NB4 (cell line): ENCODE measurements at regions not wholly inside any gene's neighbourhood (a gene's known extent, or its start where the extent isn't known, plus 50 kb on each side); places are given as distances from the start of the nearest gene placed in this dataset.

Source experiments
- POLR2A ChIP-seq: IDR thresholded peaks from 2 replicates; pipeline ENCODE4 v1.6.1; 2011; ENCODE audit warnings: mild to moderate bottlenecking; ENCODE audit not compliant: insufficient read length; ENCODE audit errors: extremely low read depth
- TF ChIP-seq, protein P1 (sequence below): IDR thresholded peaks from one replicate; pipeline ENCODE4 v1.5.1; 2012; ENCODE audit warnings: low read depth, low read length

DNA sequence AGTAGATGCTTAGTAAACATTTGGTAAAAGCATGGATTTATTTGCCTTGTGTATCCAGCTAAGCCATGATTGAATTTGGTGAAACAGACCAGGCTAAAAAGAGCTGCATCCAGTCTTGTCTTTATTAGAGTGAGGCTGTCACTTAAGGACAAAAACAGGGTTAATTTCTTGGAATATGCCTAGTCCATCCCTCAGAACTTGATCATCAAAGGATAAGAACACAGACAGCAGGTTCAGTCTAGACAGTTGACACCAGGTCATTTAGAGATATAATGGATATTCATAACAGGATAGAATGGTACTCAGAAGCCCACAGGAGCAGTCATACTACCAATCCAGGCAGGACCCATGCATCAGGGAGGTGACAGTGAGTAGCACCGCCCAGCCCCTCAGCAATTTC lies 434.9 kb upstream of the ST6GAL2 start:
- TF ChIP-seq, protein P1, sequence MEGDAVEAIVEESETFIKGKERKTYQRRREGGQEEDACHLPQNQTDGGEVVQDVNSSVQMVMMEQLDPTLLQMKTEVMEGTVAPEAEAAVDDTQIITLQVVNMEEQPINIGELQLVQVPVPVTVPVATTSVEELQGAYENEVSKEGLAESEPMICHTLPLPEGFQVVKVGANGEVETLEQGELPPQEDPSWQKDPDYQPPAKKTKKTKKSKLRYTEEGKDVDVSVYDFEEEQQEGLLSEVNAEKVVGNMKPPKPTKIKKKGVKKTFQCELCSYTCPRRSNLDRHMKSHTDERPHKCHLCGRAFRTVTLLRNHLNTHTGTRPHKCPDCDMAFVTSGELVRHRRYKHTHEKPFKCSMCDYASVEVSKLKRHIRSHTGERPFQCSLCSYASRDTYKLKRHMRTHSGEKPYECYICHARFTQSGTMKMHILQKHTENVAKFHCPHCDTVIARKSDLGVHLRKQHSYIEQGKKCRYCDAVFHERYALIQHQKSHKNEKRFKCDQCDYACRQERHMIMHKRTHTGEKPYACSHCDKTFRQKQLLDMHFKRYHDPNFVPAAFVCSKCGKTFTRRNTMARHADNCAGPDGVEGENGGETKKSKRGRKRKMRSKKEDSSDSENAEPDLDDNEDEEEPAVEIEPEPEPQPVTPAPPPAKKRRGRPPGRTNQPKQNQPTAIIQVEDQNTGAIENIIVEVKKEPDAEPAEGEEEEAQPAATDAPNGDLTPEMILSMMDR = no peak
- no peak for TF ChIP-seq POLR2A
